Prostate gland (tissue), 2 donors: ENCODE measurements at regions not wholly inside any gene's neighbourhood (a gene's known extent, or its start where the extent isn't known, plus 50 kb on each side); places are given as distances from the start of the nearest gene placed in this dataset.

Source experiments
- CTCF ChIP-seq, 4 experiments: fragments of 200-600 bp in 2 of 4; fragments of 450-650 bp in 2 of 4; sonication (generic) in 2 of 4; IDR thresholded peaks; 1 replicate in 3 of 4; 2 replicates in 1 of 4; pipeline ENCODE4 v1.5.1; 2016 to 2019; ENCODE audit warnings: antibody characterized with exemption in 4 of 4, mild to moderate bottlenecking in 2 of 4, moderate library complexity in 2 of 4
- POLR2AphosphoS5 ChIP-seq: sonication (generic); formaldehyde crosslinking; IDR thresholded peaks from one replicate; pipeline ENCODE4 v1.6.1; 2017; ENCODE audit warnings: antibody characterized with exemption

DNA sequence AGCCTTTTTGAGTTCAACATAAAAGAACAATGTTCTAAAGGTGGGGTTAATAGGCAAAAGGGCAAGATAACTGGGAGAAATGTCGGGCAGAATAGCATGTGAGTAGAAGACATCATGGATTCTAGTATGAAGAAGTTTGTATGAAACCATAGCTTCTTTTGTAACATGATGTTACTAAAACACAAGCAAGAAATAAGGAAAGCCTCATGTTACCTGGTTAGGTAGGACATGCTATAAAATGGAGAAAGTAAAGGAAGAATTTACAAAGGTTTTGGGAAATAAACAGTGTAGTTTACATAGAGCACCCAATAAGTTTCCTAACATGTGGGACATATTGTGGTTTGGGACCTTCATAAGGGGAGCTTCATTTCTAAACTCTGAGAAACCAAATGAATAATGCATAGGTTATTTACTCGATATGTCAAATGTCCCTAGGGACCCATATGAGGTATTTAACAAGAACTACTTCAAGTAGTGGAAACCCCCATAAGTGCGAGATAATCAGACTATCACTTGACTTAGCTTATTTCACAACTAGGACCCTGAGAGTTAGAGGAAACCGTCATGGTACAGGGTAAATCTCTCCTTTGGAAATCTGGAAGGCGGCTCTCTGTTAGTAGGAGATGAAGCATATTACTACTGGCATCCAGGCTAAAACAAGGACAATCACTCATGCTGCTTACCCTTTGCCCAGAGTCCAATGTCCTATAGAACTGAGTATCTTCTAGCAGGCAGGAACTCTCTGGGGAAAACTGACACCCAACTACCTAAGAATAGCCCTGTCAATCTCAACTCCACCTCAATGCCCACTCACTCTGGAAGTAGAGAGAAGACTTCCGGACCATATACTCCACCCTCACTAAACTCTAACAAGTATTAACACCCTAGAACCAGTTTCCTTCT, 57.5 kb downstream of the ILRUN start:
- TF ChIP-seq POLR2AphosphoS5 (no peak), CTCF (IDR thresholded peaks at IDR 0.05) (no peak)
